ENCODE measurements at regions not wholly inside any gene's neighbourhood (a gene's known extent, or its start where the extent isn't known, plus 50 kb on each side); places are given as distances from the start of the nearest gene placed in this dataset.

GRCh38 chr13:62360609-62361008 is 945.0 kb upstream of the PCDH20 start:
- H2AFZ ChIP-seq (ENCODE audit: low read length, unreplicated experiment), result no peak overlapping the region

GRCh38 chr13:62358646-62358932 is 942.9 kb upstream of the PCDH20 start:
- no peaks in the 10 kb centered on the region for H3K27me3 ChIP-seq (ENCODE audit: insufficient read depth, low read length)
- no peak overlapping the region for H2AFZ ChIP-seq (ENCODE audit: low read length, unreplicated experiment)
- no peak overlapping the region for H3K27ac ChIP-seq (ENCODE audit: low read depth, low read length)
- no peaks in the 10 kb centered on the region for H3K79me2 ChIP-seq (ENCODE audit: control insufficient read depth, insufficient read depth, low read length, unreplicated experiment)
- H3K4me1 ChIP-seq (ENCODE audit: control insufficient read depth, insufficient read depth, low read length, unreplicated experiment), result no peaks in the 10 kb centered on the region
- no peak overlapping the region for H3K4me3 ChIP-seq (ENCODE audit: low read depth, low read length)
- no peaks in the 10 kb centered on the region for H3K36me3 ChIP-seq (ENCODE audit: insufficient read depth, low read length)

More at GRCh38 chr13:62360609-62361008, 945.0 kb upstream of the PCDH20 start:
- Histone ChIP-seq H3K36me3 (ENCODE audit: insufficient read depth, low read length) (no peaks in the 10 kb centered on the region), H3K27ac (ENCODE audit: low read depth, low read length) (no peak overlapping the region), H3K27me3 (ENCODE audit: insufficient read depth, low read length) (no peaks in the 10 kb centered on the region), H3K4me3 (ENCODE audit: low read depth, low read length) (no peak overlapping the region), H3K79me2 (ENCODE audit: control insufficient read depth, insufficient read depth, low read length, unreplicated experiment) (no peaks in the 10 kb centered on the region), H3K4me1 (ENCODE audit: control insufficient read depth, insufficient read depth, low read length, unreplicated experiment) (no peaks in the 10 kb centered on the region)

GRCh38 chr13:62357887-62358645 is 942.4 kb upstream of the PCDH20 start:
- no peaks in the 10 kb centered on the region for H3K4me1 ChIP-seq (ENCODE audit: control insufficient read depth, insufficient read depth, low read length, unreplicated experiment)
- no peak overlapping the region for H3K27ac ChIP-seq (ENCODE audit: low read depth, low read length)
- no peak overlapping the region for H3K4me3 ChIP-seq (ENCODE audit: low read depth, low read length)
- H3K27me3 ChIP-seq (ENCODE audit: insufficient read depth, low read length), result no peaks in the 10 kb centered on the region
- H3K79me2 ChIP-seq (ENCODE audit: control insufficient read depth, insufficient read depth, low read length, unreplicated experiment), result no peaks in the 10 kb centered on the region
- no peaks in the 10 kb centered on the region for H3K36me3 ChIP-seq (ENCODE audit: insufficient read depth, low read length)
- no peak overlapping the region for H2AFZ ChIP-seq (ENCODE audit: low read length, unreplicated experiment)

GRCh38 chr13:62356977-62357376 is 941.3 kb upstream of the PCDH20 start:
- Histone ChIP-seq H2AFZ (ENCODE audit: low read length, unreplicated experiment) (no peak overlapping the region), H3K36me3 (ENCODE audit: insufficient read depth, low read length) (no peaks in the 10 kb centered on the region), H3K4me1 (ENCODE audit: control insufficient read depth, insufficient read depth, low read length, unreplicated experiment) (no peaks in the 10 kb centered on the region), H3K79me2 (ENCODE audit: control insufficient read depth, insufficient read depth, low read length, unreplicated experiment) (no peaks in the 10 kb centered on the region), H3K4me3 (ENCODE audit: low read depth, low read length) (no peak overlapping the region), H3K27ac (ENCODE audit: low read depth, low read length) (no peak overlapping the region), H3K27me3 (ENCODE audit: insufficient read depth, low read length) (no peaks in the 10 kb centered on the region)

- no peaks in the 10 kb centered on the region for H3K27me3 ChIP-seq (ENCODE audit: insufficient read depth, low read length)
- H3K36me3 ChIP-seq (ENCODE audit: insufficient read depth, low read length), result no peaks in the 10 kb centered on the region
- H2AFZ ChIP-seq (ENCODE audit: low read length, unreplicated experiment), result no peak overlapping the region
- no peaks in the 10 kb centered on the region for H3K79me2 ChIP-seq (ENCODE audit: control insufficient read depth, insufficient read depth, low read length, unreplicated experiment)
- H3K4me1 ChIP-seq (ENCODE audit: control insufficient read depth, insufficient read depth, low read length, unreplicated experiment), result no peaks in the 10 kb centered on the region
- H3K27ac ChIP-seq (ENCODE audit: low read depth, low read length), result no peak overlapping the region
- H3K4me3 ChIP-seq (ENCODE audit: low read depth, low read length), result no peak overlapping the region
These were observed 921.6 kb upstream of the PCDH20 start for GRCh38 chr13:62337109-62337880.

GRCh38 chr13:62336507-62336906 is 920.9 kb upstream of the PCDH20 start:
- no peak overlapping the region for H3K4me3 ChIP-seq (ENCODE audit: low read depth, low read length)
- H2AFZ ChIP-seq (ENCODE audit: low read length, unreplicated experiment), result no peak overlapping the region
- no peak overlapping the region for H3K27ac ChIP-seq (ENCODE audit: low read depth, low read length)
- no peaks in the 10 kb centered on the region for H3K36me3 ChIP-seq (ENCODE audit: insufficient read depth, low read length)
- no peaks in the 10 kb centered on the region for H3K4me1 ChIP-seq (ENCODE audit: control insufficient read depth, insufficient read depth, low read length, unreplicated experiment)
- H3K27me3 ChIP-seq (ENCODE audit: insufficient read depth, low read length), result no peaks in the 10 kb centered on the region
- H3K79me2 ChIP-seq (ENCODE audit: control insufficient read depth, insufficient read depth, low read length, unreplicated experiment), result no peaks in the 10 kb centered on the region

GRCh38 chr13:62333466-62333865 is 917.8 kb upstream of the PCDH20 start:
- Histone ChIP-seq H3K27me3 (ENCODE audit: insufficient read depth, low read length) (no peaks in the 10 kb centered on the region), H3K79me2 (ENCODE audit: control insufficient read depth, insufficient read depth, low read length, unreplicated experiment) (no peaks in the 10 kb centered on the region), H2AFZ (ENCODE audit: low read length, unreplicated experiment) (no peak overlapping the region), H3K27ac (ENCODE audit: low read depth, low read length) (no peak overlapping the region), H3K4me3 (ENCODE audit: low read depth, low read length) (no peak overlapping the region), H3K4me1 (ENCODE audit: control insufficient read depth, insufficient read depth, low read length, unreplicated experiment) (no peaks in the 10 kb centered on the region), H3K36me3 (ENCODE audit: insufficient read depth, low read length) (no peaks in the 10 kb centered on the region)

- Histone ChIP-seq H3K79me2 (ENCODE audit: control insufficient read depth, insufficient read depth, low read length, unreplicated experiment) (no peaks in the 10 kb centered on the region), H3K27ac (ENCODE audit: low read depth, low read length) (no peak overlapping the region), H3K36me3 (ENCODE audit: insufficient read depth, low read length) (no peaks in the 10 kb centered on the region), H3K27me3 (ENCODE audit: insufficient read depth, low read length) (no peaks in the 10 kb centered on the region), H3K4me3 (ENCODE audit: low read depth, low read length) (no peak overlapping the region), H2AFZ (ENCODE audit: low read length, unreplicated experiment) (no peak overlapping the region), H3K4me1 (ENCODE audit: control insufficient read depth, insufficient read depth, low read length, unreplicated experiment) (no peaks in the 10 kb centered on the region)
These were observed 915.7 kb upstream of the PCDH20 start for GRCh38 chr13:62331384-62331783.

GRCh38 chr13:62327367-62327766 is 911.7 kb upstream of the PCDH20 start:
- Histone ChIP-seq H3K36me3 (ENCODE audit: insufficient read depth, low read length) (no peaks in the 10 kb centered on the region), H3K4me3 (ENCODE audit: low read depth, low read length) (no peak overlapping the region), H2AFZ (ENCODE audit: low read length, unreplicated experiment) (no peak overlapping the region), H3K79me2 (ENCODE audit: control insufficient read depth, insufficient read depth, low read length, unreplicated experiment) (no peaks in the 10 kb centered on the region), H3K4me1 (ENCODE audit: control insufficient read depth, insufficient read depth, low read length, unreplicated experiment) (no peaks in the 10 kb centered on the region), H3K27me3 (ENCODE audit: insufficient read depth, low read length) (no peaks in the 10 kb centered on the region), H3K27ac (ENCODE audit: low read depth, low read length) (no peak overlapping the region)

- Histone ChIP-seq H3K79me2 (ENCODE audit: control insufficient read depth, insufficient read depth, low read length, unreplicated experiment) (no peaks in the 10 kb centered on the region), H3K27me3 (ENCODE audit: insufficient read depth, low read length) (no peaks in the 10 kb centered on the region), H3K4me1 (ENCODE audit: control insufficient read depth, insufficient read depth, low read length, unreplicated experiment) (no peaks in the 10 kb centered on the region), H2AFZ (ENCODE audit: low read length, unreplicated experiment) (no peak overlapping the region), H3K27ac (ENCODE audit: low read depth, low read length) (no peak overlapping the region), H3K36me3 (ENCODE audit: insufficient read depth, low read length) (no peaks in the 10 kb centered on the region), H3K4me3 (ENCODE audit: low read depth, low read length) (no peak overlapping the region)
These were observed 909.2 kb upstream of the PCDH20 start for GRCh38 chr13:62324842-62325241.

- H3K4me1 ChIP-seq (ENCODE audit: control insufficient read depth, insufficient read depth, low read length, unreplicated experiment), result no peaks in the 10 kb centered on the region
- no peaks in the 10 kb centered on the region for H3K36me3 ChIP-seq (ENCODE audit: insufficient read depth, low read length)
- H3K27me3 ChIP-seq (ENCODE audit: insufficient read depth, low read length), result no peaks in the 10 kb centered on the region
- H3K27ac ChIP-seq (ENCODE audit: low read depth, low read length), result no peak overlapping the region
- H3K4me3 ChIP-seq (ENCODE audit: low read depth, low read length), result no peak overlapping the region
- no peak overlapping the region for H2AFZ ChIP-seq (ENCODE audit: low read length, unreplicated experiment)
- H3K79me2 ChIP-seq (ENCODE audit: control insufficient read depth, insufficient read depth, low read length, unreplicated experiment), result no peaks in the 10 kb centered on the region
These were observed 906.2 kb upstream of the PCDH20 start for GRCh38 chr13:62321895-62322294.

Data from ACC112 (cell line).